Spinal cord (tissue), 9 donors: ENCODE measurements at regions not wholly inside any gene's neighbourhood (a gene's known extent, or its start where the extent isn't known, plus 50 kb on each side); places are given as distances from the start of the nearest gene placed in this dataset.
"Not testable (repeated sequence)": the region's sequence is repeated elsewhere in the genome, so short reads cannot be mapped to it uniquely, and the experiment has no call there.

Experiments used
- DNase-seq, 6 donors: peaks; one replicate each; pipeline versions ENCODE4 v3.0.0 to v3.0.0-alpha.2; 2013 to 2015; ENCODE audit warnings: low spot score in 6 of 6, low read depth in 4 of 6
- H3K27ac ChIP-seq: one replicate; pipeline ENCODE4 v1.5.1; 2013; ENCODE audit warnings: low read depth, low read length, control low read depth
- H3K27me3 ChIP-seq: one replicate; pipeline ENCODE4 v1.6.1; 2013; ENCODE audit warnings: low read length; ENCODE audit not compliant: control insufficient read depth, insufficient read depth
- H3K36me3 ChIP-seq: one replicate; pipeline ENCODE4 v1.6.1; 2013; ENCODE audit warnings: low read length; ENCODE audit not compliant: control insufficient read depth, insufficient read depth
- H3K4me1 ChIP-seq: one replicate; pipeline ENCODE4 v1.6.1; 2013; ENCODE audit warnings: low read length; ENCODE audit not compliant: control insufficient read depth, insufficient read depth
- H3K4me3 ChIP-seq: one replicate; pipeline ENCODE4 v1.5.1; 2013; ENCODE audit warnings: low read depth, low read length, control low read depth
- H3K9me3 ChIP-seq: one replicate; pipeline ENCODE4 v1.6.1; 2013; ENCODE audit warnings: low read length; ENCODE audit not compliant: control insufficient read depth, insufficient read depth
- WGBS: methylation state at CpG from one replicate; pipeline ENCODE4 v1.1.5; 2013; ENCODE audit warnings: missing lambda C conversion rate; ENCODE audit not compliant: insufficient coverage; 5-methylcytosine and 5-hydroxymethylcytosine counted together
- donor health status: healthy.

- Histone ChIP-seq H3K36me3 (no peaks in the 10 kb centered on the region), H3K27me3 (peaks cover 2% of the 10 kb centered on the region), H3K4me3 (no peak overlapping the region), H3K27ac (no peak overlapping the region), H3K9me3 (no peaks in the 10 kb centered on the region), H3K4me1 (no peaks in the 10 kb centered on the region)
- WGBS = 25% methylated on average over 4 of the region's 8 CpGs
- DNase-seq = peak in 2 of 6 donors; percentile 43 to 50
Measured at GRCh38 chr6:137570393-137570792, 76.2 kb upstream of the OLIG3 start.

DNA sequence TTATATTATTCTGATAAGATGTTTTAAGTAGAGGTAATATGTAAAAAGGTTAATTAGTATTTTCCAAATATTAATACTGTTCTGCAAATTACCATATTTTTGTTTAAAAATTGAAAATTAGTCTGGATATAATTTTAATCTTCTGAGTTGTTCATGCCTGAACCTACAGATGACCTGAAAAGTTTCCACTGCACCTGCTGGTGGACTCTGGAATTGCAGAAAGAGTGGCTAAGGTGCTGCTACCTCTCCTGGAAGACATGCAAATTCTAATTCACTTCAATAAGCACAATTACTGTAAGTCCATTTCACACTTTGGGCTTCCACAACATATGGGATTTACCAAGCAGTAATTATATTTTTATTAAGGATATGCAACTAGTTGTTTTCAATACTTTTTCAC is 77.7 kb upstream of the OLIG3 start:
- peak in 1 of 6 donors; percentile 11 for DNase-seq
- H3K9me3 ChIP-seq = no peaks in the 10 kb centered on the region
- no peak overlapping the region for H3K4me3 ChIP-seq
- no peak overlapping the region for H3K27ac ChIP-seq
- H3K27me3 ChIP-seq = peaks cover 2% of the 10 kb centered on the region
- no peaks in the 10 kb centered on the region for H3K4me1 ChIP-seq
- no peaks in the 10 kb centered on the region for H3K36me3 ChIP-seq

GRCh38 chr6:137573739-137574138 is 79.5 kb upstream of the OLIG3 start:
- Histone ChIP-seq H3K4me3 (no peak overlapping the region), H3K4me1 (no peaks in the 10 kb centered on the region), H3K9me3 (no peaks in the 10 kb centered on the region), H3K27ac (no peak overlapping the region), H3K36me3 (no peaks in the 10 kb centered on the region), H3K27me3 (peaks cover 2% of the 10 kb centered on the region)
- WGBS = 69% methylated on average over 4 of the region's 4 CpGs
- DNase-seq = no peak

DNA sequence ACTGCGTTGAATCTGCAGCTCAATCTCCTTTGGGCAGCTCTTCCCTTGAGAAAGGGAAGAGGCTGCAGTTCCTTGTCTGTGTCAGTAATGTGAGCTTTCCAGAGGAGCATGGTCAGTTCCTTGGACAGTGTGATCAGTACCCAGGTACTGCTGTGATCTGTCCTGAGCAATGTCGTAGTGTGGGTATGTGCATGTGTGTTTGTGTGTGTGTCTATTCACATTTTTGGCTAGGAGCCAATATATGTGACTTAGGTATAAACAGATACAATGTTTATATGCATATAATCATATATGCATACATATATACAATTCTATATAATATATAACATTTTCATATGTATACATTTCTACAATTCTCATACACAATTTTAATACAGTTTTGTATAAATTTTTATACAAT is 85.4 kb upstream of the OLIG3 start:
- no peak overlapping the region for H3K4me3 ChIP-seq
- H3K9me3 ChIP-seq = no peaks in the 10 kb centered on the region
- no peak overlapping the region for H3K27ac ChIP-seq
- H3K4me1 ChIP-seq = no peaks in the 10 kb centered on the region
- no peak for DNase-seq
- WGBS = 67% methylated on average over 1 of the region's 2 CpGs
- H3K36me3 ChIP-seq = no peaks in the 10 kb centered on the region
- H3K27me3 ChIP-seq = no peaks in the 10 kb centered on the region

GRCh38 chr6:137581019-137581707 is 87.0 kb upstream of the OLIG3 start:
- Histone ChIP-seq H3K27ac (no peak overlapping the region), H3K9me3 (no peaks in the 10 kb centered on the region), H3K4me1 (no peaks in the 10 kb centered on the region), H3K4me3 (no peak overlapping the region), H3K27me3 (no peaks in the 10 kb centered on the region), H3K36me3 (no peaks in the 10 kb centered on the region)
- 29% methylated on average over 2 of the region's 3 CpGs for WGBS
- no peak for DNase-seq

DNA sequence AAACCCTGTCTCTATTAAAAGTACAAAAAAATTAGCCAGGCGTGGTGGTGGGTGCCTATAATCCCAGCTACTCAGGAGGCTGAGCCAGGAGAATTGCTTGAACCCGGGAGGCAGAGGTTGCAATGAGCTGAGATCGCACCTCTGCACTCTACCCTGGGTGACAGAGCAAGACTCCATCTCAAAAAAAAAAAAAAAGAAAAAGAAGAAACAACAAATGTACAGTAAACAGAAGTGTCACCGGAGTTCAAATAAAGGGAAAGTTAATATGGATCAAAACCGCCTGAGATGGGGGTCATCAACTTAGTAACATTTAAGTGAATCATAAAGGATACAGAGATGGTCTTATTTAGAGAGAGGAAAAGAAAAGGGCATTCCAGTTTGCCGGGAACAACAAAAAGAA is 89.3 kb upstream of the OLIG3 start:
- H3K27me3 ChIP-seq, H3K4me1 ChIP-seq, H3K4me3 ChIP-seq, H3K9me3 ChIP-seq, DNase-seq, H3K36me3 ChIP-seq, H3K27ac ChIP-seq: not testable (repeated sequence)
- 100% methylated on average over 2 of the region's 6 CpGs for WGBS

GRCh38 chr6:137588472-137588871 is 94.3 kb upstream of the OLIG3 start:
- Histone ChIP-seq H3K4me3 (no peak overlapping the region), H3K36me3 (no peaks in the 10 kb centered on the region), H3K27ac (no peak overlapping the region), H3K9me3 (peaks cover 3% of the 10 kb centered on the region), H3K4me1 (no peaks in the 10 kb centered on the region), H3K27me3 (no peaks in the 10 kb centered on the region)
- WGBS = 88% methylated on average over 4 of the region's 4 CpGs
- no peak for DNase-seq

- Histone ChIP-seq H3K27ac (no peak overlapping the region), H3K4me1 (no peaks in the 10 kb centered on the region), H3K36me3 (no peaks in the 10 kb centered on the region), H3K27me3 (no peaks in the 10 kb centered on the region), H3K4me3 (no peak overlapping the region), H3K9me3 (peaks cover 3% of the 10 kb centered on the region)
- no peak for DNase-seq
- 73% methylated on average over 9 of the region's 9 CpGs for WGBS
Measured at GRCh38 chr6:137589067-137589848, 95.1 kb upstream of the OLIG3 start.

GRCh38 chr6:137590684-137591083 is 96.5 kb upstream of the OLIG3 start:
- DNase-seq = no peak
- Histone ChIP-seq H3K4me1 (no peaks in the 10 kb centered on the region), H3K4me3 (no peak overlapping the region)

GRCh38 chr6:137601471-137601870 is 107.3 kb upstream of the OLIG3 start:
- Histone ChIP-seq H3K36me3 (no peaks in the 10 kb centered on the region), H3K27me3 (peaks cover 14% of the 10 kb centered on the region), H3K9me3 (no peaks in the 10 kb centered on the region), H3K4me3 (no peak overlapping the region), H3K27ac (no peak overlapping the region), H3K4me1 (no peaks in the 10 kb centered on the region)
- DNase-seq = no peak
- no CpG with 5 or more reads among the region's 4 CpGs for WGBS

More at GRCh38 chr6:137590684-137591083, 96.5 kb upstream of the OLIG3 start:
- H3K36me3 ChIP-seq = no peaks in the 10 kb centered on the region
- H3K27ac ChIP-seq = no peak overlapping the region
- peaks cover 3% of the 10 kb centered on the region for H3K9me3 ChIP-seq
- no peaks in the 10 kb centered on the region for H3K27me3 ChIP-seq
